Upper lobe of left lung (tissue), 4 donors: ENCODE measurements at regions not wholly inside any gene's neighbourhood (a gene's known extent, or its start where the extent isn't known, plus 50 kb on each side); places are given as distances from the start of the nearest gene placed in this dataset.

Experiments used
- CTCF ChIP-seq, 6 experiments: fragments of 450-650 bp in 4 of 6; fragments of 200-600 bp in 2 of 6; sonication (generic) in 2 of 6; IDR thresholded peaks; one replicate each; pipeline ENCODE4 v1.5.1; 2016 to 2019; ENCODE audit warnings: antibody characterized with exemption in 6 of 6
- POLR2A ChIP-seq, 4 donors: fragments of 450-650 bp; IDR thresholded peaks; one replicate each; pipeline ENCODE4 v1.5.1; 2016 to 2017; ENCODE audit warnings: antibody characterized with exemption in 4 of 4, mild to moderate bottlenecking in 2 of 4
- POLR2AphosphoS5 ChIP-seq, 2 donors: sonication (generic); formaldehyde crosslinking; IDR thresholded peaks; one replicate each; pipeline ENCODE4 v1.5.1; 2017; ENCODE audit warnings: antibody characterized with exemption in 2 of 2

GRCh38 chr1:43054961-43055360 lies 96.3 kb upstream of the SLC2A1 start:
- TF ChIP-seq CTCF (IDR thresholded peaks at IDR 0.05), result no peak
- TF ChIP-seq POLR2A (IDR thresholded peaks at IDR 0.05), result no peak
- no peak for TF ChIP-seq POLR2AphosphoS5 (IDR thresholded peaks at IDR 0.05)
